Stimulated activated CD4-positive, alpha-beta T cell treated with anti-CD3 and anti-CD28 coated beads, Interleukin-12 subunit alpha, Interleukin-12 subunit beta, amount 100 ng/mL, for 24 hours (primary cell): ENCODE measurements at regions not wholly inside any gene's neighbourhood (a gene's known extent, or its start where the extent isn't known, plus 50 kb on each side); places are given as distances from the start of the nearest gene placed in this dataset.

Source experiments
- DNase-seq, 2 experiments: peaks; one replicate each; pipeline ENCODE4 v3.0.0-alpha.2; 2020; ENCODE audit warnings: low read depth in 2 of 2

DNA sequence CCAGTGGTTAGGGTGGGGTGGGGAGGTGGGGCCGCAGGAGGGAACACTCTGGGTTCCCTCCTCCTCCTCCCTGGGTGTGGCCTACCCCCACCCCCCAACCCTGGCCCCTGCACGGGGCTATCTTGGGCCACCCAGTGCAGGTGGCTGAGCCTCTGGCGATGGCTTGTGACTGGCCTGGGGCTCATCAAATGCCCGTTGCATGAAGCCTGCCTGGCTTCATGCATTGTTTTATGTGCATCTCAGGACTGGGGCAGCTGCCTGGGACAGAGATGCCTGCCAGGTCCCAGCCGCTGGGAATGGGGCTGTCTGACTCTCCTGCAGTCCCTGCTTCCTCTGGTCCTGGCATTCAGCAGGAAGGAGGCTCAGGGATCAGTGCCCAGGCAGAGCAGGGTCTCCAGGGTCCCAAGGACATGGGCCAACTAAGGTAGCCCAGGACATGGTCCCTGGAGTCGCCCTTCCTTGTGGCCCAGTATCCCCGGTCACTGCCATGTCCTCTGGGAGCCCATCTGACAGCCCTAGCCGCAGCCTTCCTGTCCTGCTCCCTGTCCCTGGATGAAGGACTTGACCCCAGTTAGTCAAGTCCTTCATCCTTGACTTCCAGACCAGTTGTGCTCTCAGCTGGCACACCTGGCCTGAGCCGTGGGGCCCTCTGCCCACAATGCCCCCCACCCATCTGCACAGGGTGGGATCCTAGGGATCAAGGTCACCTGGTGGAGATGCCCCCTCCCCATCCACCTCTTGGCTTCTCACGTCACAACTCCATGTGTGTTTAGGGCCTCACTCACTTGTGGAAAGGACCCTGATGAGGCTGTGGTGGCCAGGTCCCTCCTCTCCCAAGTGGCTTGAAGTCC lies 112.1 kb upstream of the FGF3 start:
- DNase-seq: no peak

DNA sequence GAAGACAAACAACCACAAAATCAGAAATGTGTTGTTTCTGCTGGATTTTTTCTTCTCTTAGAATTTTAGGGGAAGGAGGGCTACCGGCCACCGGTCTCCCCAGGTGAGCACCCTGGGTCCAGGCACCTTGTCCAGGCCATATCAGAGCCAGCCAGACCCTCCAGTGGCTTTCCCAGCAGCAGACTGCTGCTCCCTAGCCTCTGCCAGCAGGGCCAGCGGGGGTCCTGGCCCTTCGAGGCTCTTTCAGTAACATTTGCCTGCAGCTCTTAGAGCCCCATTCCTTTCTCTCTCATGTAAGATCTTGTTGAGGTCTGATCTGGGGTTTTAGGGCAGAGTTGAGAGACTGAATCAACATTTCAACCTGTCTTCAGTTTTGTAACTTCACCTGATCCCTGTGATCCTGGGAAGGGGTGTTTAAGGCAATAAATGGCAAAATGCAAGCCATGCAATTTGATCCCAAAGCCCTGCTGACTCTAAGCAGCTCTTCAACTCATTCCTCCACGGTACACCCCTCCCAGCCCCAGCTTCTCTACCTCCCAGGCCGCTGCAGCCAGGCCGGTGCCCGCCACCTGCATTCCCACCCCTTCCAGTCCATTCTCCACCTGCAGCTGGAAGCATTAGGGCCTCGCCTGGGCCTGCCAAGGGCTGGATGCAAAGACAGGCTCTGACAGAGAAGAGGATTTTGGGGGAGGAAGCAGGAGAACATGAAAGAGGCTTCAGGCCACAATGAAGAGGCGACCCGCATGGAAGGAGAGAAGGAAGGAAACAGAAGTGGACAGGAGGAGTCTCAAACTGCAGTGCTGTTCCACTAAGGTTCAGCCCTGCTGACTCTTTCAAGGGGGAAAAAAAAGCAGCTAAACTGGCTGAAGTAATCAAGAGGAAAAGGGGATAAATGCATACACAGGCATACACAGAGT lies 113.0 kb upstream of the FGF3 start:
- no peak for DNase-seq

DNA sequence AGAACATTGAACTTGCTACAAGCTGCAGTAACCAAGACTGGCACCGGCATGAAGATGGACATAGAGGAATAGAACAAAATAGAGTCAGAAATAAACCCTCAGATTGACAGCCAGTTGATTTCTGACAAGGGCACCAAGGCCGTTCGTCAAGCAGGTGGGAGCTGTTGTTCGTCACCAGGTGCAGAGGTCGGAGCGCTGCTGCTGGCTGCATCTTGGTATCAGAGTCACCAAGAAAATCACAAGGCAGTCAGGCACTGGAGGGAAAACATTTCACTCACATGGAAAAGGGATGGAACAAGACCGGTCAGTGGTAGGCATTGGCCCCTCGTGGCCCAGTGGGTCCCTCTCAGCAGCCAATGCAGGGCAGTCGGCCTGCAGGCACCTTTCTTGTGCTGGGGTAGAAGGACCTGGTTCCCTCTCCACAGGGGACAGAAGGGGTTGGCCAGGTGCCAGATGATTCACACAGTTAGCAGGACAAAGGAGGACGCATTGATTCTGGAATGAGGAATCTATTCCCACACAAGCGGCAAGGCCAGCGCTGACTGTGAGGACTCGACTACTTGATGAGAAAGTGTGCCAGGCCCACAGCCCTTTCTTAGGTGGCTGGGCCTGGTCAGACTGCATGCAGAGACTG lies 115.8 kb upstream of the FGF3 start:
- no peak for DNase-seq

DNA sequence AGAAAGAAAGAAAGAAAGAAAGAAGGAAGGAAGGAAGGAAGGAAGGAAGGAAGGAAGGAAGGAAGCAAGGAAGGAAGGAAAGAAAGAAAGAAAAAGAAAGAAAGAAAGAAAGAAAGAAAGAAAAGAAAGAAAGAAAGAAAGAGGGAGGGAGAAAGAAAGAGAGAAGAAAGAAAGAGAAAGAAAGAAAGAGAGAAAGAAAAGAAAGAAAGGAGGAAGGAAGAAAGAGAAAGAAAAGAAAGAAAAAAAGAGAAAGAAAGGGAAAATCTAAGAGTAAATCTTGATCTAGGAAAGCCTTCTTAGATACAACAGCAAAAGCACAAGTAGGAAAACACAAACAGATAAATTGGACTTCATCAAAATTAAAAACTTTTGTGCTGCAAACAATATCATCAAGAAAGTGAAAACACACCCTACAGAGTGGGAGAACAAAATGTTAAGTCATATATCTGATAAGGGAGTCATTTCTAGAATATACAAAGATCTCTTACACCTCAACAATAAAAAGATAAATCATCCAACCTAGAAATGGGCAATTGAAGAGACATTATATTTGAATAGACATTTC lies 116.8 kb upstream of the FGF3 start:
- no peak for DNase-seq

DNA sequence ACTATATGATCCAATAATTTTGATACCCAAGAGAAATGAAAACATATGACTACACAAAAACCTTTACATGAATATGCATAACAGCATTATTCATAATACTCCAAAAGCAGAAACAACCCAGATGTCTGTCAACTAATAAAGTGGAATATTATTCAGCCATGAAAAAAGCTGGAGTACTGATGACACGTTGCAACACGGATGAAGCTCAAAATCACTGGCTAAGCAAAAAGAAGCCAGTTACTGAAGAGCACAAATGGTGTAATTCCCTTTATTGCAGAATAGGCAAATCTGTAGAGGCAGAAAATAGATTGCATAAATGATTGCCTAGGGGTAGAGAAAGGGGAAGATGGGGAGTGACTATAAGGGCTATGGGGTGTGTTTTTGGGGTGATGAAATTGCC lies 117.6 kb upstream of the FGF3 start:
- no peak for DNase-seq

DNA sequence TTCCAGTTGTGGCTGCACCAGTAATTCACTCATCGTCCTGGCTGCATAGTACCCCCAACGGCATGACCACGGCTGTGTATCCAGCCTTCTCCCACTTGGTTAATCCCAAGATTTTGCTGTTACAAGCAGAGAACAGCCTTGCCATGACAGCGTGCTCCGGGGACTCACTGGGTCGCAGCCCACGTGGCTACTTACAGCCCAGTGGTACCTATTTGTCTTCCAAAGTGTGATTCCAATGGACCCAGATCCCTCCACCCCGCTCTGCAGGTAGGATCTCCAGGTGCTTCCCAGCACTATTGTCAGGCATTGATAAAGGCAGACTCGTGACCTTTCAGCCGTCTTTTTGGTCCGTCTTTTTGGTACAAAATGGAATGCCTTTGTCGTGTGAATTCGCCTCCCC lies 119.0 kb upstream of the FGF3 start:
- DNase-seq: no peak

DNA sequence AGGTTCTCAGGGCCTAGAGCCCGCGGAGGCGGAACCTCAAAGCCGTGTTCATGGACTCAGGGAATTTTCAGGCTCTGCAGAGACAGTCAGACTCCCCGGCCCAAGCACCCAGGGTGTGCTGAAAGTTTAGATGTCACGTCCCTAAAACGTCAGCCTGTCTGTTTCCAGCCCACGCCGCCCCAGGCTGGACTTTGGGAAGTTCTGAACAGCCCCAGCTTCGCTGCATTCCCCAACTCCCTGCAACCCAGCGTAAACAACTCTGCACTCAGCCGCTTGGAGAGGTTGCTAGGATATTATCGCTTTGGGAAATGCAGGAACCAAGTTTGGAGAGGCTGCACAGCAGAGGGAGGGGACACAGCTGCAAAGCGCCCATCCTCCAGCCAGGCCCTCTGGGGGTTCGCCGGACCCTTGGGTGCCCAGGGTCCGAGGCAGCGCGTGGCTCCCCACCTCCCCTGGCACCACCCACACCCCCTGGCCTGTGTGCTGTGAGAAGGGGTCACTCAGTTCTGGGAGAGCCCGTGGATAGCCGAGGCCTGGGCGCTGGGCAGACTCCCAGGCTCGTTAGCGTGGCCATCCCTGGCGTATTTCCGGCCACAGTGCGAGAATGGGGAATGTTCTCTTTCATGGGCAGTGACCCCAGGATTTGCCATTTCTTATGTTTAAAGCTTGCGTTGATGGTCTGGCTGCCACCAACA lies 120.5 kb upstream of the FGF3 start:
- no peak for DNase-seq

DNA sequence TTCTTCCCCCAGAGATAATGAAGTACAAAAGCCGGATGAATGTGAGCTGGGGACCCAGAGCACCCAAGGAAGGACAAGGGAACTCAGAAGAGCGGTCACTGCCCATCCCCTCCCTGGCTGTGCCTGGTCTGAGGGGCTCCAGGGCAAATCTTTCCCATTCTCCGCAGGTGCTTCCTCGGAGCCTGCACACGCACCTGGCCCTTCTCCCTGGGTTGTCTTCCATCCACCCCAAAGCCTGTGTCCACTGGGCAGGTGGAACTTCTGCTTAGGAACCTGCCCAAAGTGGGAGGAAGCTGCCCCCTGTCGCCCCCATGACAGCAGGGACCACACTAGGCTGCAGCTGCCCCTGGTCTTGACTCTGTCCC lies 121.0 kb upstream of the FGF3 start:
- DNase-seq: no peak

DNA sequence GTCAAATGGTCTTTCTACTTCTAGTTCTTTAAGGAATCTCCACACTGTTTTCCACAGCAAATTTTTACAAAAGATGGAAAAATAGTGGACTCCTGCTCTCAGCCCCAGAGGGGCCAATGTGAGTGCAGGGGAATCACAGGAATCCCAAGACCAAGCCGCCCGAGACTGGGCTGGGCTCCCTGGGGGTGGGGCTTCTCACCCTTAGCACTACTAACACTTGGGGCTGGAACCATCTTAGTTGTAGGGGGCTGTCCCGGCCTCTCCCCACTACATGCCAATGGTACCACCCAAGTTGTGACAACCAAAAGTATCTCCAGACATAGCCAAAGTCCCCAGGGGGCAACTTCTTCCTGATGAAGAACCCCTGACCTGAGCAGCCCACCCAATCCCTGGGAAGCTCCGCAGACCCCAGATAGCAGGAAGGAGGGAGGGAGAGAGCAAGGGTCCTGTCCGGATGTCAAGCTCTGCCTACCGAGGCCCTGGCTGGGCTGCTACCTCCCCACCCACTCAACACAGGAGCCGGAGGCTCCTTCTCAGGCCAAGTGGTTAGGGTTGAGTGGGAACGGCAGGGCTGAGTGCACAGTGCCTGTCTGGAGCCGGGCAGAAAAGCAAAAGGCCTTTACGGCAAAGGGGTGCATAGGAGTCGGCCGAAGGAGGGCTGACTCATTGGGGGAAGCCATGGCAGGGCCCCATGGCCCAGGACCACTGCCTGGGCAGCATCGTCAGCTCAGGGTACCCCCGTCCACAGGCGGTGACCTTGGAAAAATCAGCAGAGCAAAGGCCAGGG lies 122.5 kb upstream of the FGF3 start:
- no peak for DNase-seq

DNA sequence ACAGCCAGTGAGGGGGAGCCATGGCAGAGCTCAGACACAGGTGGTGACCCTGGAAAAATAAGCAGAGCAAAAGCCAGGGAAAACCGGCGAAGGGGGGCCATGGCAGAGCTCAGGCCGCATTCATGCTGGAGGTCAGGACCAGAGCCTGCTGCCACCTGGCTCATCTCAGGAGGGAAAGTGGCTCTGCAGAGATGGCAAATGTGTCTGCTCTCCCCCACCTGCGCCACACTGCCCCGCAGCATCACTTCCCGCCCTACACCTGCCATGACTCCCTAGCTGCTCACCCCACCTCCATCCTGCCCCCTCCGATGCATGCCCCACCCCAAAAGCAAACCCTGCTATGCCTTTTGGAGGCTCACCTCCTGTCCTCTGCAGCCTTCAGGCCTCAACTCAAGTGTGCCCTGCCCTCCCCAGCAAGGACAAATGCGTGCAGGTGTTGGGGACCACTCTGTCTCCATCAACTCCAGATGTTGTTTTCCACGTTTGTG lies 123.2 kb upstream of the FGF3 start:
- no peak for DNase-seq

DNA sequence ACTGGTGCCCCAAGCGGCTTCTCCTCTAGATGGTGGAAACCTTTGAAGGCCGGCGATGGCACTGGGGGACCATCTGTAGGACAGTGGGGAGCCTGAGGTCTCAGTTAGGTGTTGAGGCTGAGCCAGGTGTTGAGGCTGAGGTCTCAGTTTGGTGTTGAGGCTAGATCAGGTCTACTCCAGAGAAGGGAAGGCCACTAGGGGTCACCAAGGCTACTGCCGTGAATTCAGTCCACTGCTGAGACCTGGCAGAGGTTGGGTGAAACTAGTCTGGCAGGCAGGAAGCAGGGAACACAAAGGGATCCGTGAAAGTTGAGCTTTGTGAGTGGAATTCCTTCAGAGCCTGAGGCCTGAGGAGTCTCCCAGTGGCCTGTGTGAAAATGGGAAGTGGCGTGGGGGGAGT lies 123.8 kb upstream of the FGF3 start:
- DNase-seq: no peak

DNA sequence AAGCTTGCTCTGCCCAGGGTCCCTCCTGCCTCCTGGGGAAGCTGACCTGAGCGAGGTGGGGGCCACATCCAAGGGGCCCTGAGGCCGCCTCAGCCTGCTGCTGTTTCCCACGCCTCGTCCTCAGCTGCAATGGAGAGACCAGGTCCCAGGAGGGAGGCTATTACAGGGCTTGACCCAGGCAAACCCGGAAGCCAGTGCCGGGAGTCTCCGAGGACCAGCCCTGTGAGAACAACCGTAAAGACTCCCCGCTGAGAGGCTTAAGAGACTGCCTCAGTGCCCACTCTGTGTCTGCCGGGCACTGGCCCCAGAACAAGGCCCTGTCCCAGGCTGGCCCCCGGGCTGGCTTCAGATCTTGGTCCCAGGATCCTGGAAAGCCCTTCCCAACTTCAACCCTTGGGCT lies 124.3 kb upstream of the FGF3 start:
- DNase-seq: no peak

DNA sequence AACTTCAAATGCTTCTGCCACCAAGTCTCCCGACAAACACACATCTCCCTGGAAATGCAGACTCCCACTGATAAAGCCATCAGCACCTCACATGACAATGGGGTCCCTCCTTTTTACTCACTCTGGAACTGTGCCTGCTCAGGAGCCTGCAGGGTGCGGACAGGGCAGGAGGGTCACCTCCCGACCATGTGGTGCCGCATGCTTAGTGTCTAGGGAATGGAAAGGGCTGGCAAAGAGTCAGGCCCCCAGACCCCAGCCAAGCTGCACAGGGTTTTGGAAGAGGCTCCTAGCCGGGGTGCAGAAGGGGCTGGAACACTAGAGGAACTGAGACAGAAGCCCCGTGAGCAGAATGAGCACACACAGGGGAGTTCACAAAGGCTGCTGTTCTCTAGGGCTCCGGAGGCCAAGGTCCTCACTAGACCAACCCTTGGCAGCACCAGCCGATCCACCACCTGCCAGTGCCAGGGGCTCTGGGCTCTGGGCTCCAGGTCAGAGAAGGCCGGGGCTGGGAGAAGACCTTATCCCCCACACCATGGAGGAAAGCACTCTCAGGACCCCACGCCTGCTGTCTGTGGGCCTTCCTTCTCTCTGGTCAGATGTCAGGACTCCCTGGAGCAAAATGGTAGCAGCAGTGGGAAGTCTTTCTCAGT lies 125.1 kb upstream of the FGF3 start:
- DNase-seq: no peak

DNA sequence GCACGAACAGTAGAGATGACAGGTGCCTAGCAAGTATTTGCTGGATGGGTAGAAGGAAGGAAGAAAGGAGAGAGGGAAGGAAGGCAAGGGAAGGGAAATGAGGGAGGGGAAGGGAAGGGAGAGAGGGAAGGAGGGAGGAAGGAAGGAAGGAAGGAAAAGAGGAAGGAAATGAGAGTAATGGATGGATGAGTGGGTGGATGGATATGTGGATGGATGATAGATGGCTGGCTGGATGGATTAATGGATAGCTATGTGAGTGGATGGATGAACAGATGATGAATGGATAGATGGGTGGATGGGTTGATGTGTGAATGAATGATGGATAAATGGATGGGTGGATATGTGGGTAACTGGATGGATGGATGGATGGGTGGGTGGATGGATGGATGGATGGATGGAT lies 125.9 kb upstream of the FGF3 start:
- DNase-seq: no peak

DNA sequence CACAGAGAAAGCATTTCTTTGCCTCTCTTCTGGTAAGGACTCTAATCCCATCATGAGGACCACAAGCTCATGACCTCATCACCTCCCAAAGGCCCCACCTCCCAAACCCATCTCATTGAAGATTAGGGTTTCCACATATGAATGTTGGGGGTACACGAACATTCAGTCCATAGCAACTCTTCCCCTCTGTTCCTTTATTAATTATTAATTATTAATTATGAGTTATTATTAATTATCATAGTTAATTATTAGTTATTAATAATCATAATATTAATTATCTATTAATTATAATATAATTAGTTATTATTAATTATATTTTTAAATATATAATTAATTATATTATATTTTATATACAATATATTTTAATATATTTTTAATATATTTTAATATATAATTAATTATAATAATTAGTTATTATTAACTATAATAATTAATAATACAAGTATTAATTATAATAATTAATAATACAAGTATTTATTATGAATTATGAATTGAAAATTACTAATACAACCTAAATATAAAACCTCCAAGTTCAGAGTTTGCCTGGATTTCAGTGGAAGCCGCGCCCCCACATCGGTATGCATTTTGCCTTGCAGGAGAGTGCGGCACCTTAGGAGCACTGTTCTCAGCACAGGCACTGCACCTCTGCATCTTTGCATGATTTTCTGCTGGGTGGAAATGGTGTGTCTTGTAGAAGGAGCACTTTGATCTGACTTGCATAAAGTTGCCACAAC lies 128.0 kb upstream of the FGF3 start:
- DNase-seq: no peak

DNA sequence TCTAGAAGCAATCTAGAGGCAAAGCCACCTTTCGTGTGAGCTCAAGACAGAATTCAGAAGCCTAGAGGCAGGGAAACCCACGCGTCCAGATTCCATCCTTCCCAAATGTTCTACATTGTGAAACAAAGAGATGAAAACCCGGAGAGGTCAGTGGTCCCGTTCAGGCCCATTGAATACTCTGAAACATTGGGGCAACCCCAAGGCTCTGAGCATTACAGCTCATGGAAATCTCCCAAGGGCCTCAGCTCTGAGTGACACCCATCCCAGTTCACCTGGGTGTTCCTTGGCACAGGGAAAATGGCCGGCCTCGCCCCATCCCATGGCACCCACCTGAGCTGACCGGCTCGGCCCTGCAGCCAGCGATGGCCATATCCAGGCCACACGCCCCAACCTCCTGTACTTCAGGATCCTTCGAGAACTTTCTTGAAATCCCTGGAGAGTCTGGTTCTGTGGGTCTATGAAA lies 128.6 kb upstream of the FGF3 start:
- DNase-seq: no peak

DNA sequence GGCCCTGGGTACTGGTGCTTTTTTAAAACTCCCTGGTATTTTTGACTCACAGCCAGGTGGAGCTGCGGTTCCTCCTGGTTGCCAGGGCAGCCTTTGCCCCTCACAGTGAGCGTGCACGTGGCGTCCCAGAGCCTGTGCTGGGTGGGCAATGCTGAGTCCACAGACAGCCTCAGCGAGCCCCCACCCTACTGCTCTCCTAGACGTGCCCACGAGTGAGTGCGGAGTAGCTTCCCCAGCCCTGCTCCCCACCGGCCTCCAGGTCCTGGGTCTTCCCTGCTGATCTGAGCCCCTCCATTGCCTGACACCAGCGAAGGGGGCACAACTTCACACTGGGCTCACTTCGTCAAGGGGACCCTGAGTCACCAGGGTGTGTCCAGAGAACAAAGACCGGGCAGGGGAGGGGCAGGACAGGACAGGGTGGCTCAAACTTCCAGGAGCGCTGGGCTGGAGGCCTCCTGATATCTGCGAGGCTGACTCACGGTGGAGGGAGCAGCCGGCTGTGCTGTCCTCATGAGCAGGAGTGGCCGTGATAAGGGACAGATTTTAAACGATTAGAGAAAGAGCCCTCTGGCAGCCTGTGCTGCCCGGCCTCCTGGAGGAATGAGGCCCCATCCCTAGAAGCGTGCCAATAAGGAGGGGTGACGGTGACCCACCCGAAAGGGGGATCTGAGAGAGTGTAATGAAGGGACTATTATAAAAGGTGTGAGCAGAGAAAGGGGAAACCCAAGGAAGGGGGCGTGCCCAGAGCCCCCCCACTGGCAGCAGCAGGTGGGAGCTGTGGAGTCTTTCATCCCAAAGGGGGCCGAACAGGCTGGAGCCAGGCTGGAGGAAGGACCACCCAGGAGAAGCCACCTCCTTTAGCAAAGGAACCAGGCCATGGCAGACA lies 129.3 kb upstream of the FGF3 start:
- no peak for DNase-seq

DNA sequence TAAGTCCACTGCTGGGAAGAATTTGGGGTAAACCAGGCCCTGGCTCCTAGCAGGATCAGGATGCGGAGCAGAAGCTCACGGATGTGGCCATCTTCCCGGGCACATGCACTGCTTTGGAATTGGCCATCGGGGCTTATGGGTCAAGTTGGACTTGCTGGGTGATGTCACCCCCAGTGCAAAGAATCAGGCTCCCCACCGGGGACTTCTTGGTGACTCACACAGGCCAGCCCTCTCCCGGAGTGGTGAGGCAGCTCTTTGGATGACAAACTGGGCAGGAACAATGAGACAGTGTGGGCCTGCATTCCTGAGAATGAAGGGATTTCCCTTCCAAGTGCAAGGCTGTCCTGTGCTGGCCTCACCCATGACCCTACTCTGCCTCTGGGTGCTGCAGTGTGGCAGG lies 128.8 kb upstream of the ANO1 start:
- DNase-seq: no peak
